Peyer's patch (tissue), 4 donors: ENCODE measurements at regions not wholly inside any gene's neighbourhood (a gene's known extent, or its start where the extent isn't known, plus 50 kb on each side); places are given as distances from the start of the nearest gene placed in this dataset.

Experiments used
- DNase-seq, 3 donors: peaks; one replicate each; pipeline ENCODE4 v3.0.0-alpha.2; 2017 to 2019
- H3K27ac ChIP-seq, 4 donors: fragments of 200-600 bp; sonication (generic); one replicate each; pipeline ENCODE4 v1.5.1; 2016 to 2019
- H3K27me3 ChIP-seq, 2 donors: fragments of 200-600 bp; sonication (generic); one replicate each; pipeline ENCODE4 v1.5.1; 2019
- H3K36me3 ChIP-seq, 3 donors: fragments of 200-600 bp; sonication (generic); one replicate each; pipeline ENCODE4 v1.5.1; 2016 to 2019
- H3K4me1 ChIP-seq, 4 donors: fragments of 200-600 bp; sonication (generic); one replicate each; pipeline ENCODE4 v1.5.1; 2016 to 2019
- H3K4me3 ChIP-seq, 4 donors: fragments of 200-600 bp; sonication (generic); 1 replicate in 3 of 4; 2 replicates in 1 of 4; pipeline ENCODE4 v1.5.1; 2016 to 2019; ENCODE audit warnings: mild to moderate bottlenecking in 1 of 4
- H3K9me3 ChIP-seq, 4 donors: fragments of 200-600 bp; sonication (generic); one replicate each; pipeline ENCODE4 v1.5.1; 2016 to 2019; ENCODE audit warnings: mild to moderate bottlenecking in 1 of 4
- POLR2A ChIP-seq, 2 donors: fragments of 450-650 bp; IDR thresholded peaks; one replicate each; pipeline ENCODE4 v1.5.1; 2017; ENCODE audit warnings: antibody characterized with exemption in 2 of 2, mild to moderate bottlenecking in 2 of 2, moderate library complexity in 2 of 2
- TF ChIP-seq, protein P1 (sequence below), 6 experiments: fragments of 450-650 bp in 4 of 6; fragments of 200-600 bp in 2 of 6; sonication (generic) in 1 of 6; IDR thresholded peaks; one replicate each; pipeline ENCODE4 v1.5.1; 2017 to 2019; ENCODE audit warnings: antibody characterized with exemption in 6 of 6, mild to moderate bottlenecking in 3 of 6, moderate library complexity in 1 of 6

- H3K9me3 ChIP-seq, result no peaks in the 10 kb centered on the region
- no peaks in the 10 kb centered on the region for H3K36me3 ChIP-seq
- H3K27ac ChIP-seq, result no peak overlapping the region
- no peak for DNase-seq
- H3K4me1 ChIP-seq, result no peaks in the 10 kb centered on the region
- TF ChIP-seq, protein P1, sequence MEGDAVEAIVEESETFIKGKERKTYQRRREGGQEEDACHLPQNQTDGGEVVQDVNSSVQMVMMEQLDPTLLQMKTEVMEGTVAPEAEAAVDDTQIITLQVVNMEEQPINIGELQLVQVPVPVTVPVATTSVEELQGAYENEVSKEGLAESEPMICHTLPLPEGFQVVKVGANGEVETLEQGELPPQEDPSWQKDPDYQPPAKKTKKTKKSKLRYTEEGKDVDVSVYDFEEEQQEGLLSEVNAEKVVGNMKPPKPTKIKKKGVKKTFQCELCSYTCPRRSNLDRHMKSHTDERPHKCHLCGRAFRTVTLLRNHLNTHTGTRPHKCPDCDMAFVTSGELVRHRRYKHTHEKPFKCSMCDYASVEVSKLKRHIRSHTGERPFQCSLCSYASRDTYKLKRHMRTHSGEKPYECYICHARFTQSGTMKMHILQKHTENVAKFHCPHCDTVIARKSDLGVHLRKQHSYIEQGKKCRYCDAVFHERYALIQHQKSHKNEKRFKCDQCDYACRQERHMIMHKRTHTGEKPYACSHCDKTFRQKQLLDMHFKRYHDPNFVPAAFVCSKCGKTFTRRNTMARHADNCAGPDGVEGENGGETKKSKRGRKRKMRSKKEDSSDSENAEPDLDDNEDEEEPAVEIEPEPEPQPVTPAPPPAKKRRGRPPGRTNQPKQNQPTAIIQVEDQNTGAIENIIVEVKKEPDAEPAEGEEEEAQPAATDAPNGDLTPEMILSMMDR (IDR thresholded peaks at IDR 0.05), result no peak
- TF ChIP-seq POLR2A (IDR thresholded peaks at IDR 0.05), result no peak
- no peak overlapping the region for H3K4me3 ChIP-seq
- H3K27me3 ChIP-seq, result no peaks in the 10 kb centered on the region
These were observed 1066.5 kb downstream of the SORCS3 start for GRCh38 chr10:105707603-105708002.

DNA sequence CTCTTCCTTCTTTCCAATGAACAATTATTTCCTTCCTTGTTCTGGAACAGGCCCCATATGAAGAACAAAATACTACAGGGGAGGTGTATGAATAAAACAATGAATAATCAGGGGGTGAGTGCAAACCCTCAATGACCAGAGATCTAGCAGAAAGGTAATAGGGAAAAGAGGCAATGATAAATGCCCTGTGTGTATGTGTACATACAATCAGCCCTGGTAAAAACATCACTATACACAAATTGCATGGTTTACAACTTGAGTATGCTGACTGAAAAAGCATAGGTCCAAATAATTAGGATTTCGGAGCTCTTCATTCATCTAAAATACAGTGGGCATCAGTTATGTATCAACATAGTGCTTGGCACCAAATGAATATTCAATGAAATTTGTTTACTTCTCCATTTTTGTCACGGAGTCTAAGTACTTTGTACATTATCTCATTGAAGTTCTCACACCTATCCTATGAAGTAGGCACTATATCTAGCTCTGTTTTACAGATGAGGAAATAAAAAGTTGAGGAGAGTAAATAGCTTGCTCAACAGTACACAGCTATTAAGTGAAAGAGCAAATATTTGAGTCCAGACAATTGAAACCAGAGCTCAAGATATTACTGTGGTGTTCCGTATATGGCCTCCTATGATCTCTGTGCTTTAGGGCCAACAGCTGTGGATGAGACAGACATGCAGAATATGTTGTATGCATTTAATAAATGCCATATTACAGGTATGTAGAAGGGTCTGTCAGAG lies 1065.4 kb downstream of the SORCS3 start:
- H3K4me3 ChIP-seq, result no peak overlapping the region
- H3K9me3 ChIP-seq, result no peaks in the 10 kb centered on the region
- no peaks in the 10 kb centered on the region for H3K27me3 ChIP-seq
- H3K4me1 ChIP-seq, result no peaks in the 10 kb centered on the region
- no peak overlapping the region for H3K27ac ChIP-seq
- no peak for DNase-seq
- TF ChIP-seq POLR2A (IDR thresholded peaks at IDR 0.05), result no peak
- TF ChIP-seq, protein P1 (IDR thresholded peaks at IDR 0.05), result no peak
- H3K36me3 ChIP-seq, result no peaks in the 10 kb centered on the region

GRCh38 chr10:105702211-105702610 lies 1061.1 kb downstream of the SORCS3 start:
- no peak for DNase-seq
- Histone ChIP-seq H3K4me1 (no peaks in the 10 kb centered on the region), H3K9me3 (no peaks in the 10 kb centered on the region), H3K36me3 (no peaks in the 10 kb centered on the region), H3K27ac (no peak overlapping the region), H3K27me3 (no peaks in the 10 kb centered on the region), H3K4me3 (no peak overlapping the region)
- TF ChIP-seq POLR2A (IDR thresholded peaks at IDR 0.05), result no peak
- TF ChIP-seq, protein P1 (IDR thresholded peaks at IDR 0.05), result no peak

- no peaks in the 10 kb centered on the region for H3K36me3 ChIP-seq
- TF ChIP-seq POLR2A (IDR thresholded peaks at IDR 0.05), result no peak
- TF ChIP-seq, protein P1 (IDR thresholded peaks at IDR 0.05), result no peak
- no peaks in the 10 kb centered on the region for H3K9me3 ChIP-seq
- no peak for DNase-seq
- no peaks in the 10 kb centered on the region for H3K27me3 ChIP-seq
- no peaks in the 10 kb centered on the region for H3K4me1 ChIP-seq
- H3K4me3 ChIP-seq, result no peak overlapping the region
- no peak overlapping the region for H3K27ac ChIP-seq
These were observed 1059.1 kb downstream of the SORCS3 start for GRCh38 chr10:105700218-105700617.

DNA sequence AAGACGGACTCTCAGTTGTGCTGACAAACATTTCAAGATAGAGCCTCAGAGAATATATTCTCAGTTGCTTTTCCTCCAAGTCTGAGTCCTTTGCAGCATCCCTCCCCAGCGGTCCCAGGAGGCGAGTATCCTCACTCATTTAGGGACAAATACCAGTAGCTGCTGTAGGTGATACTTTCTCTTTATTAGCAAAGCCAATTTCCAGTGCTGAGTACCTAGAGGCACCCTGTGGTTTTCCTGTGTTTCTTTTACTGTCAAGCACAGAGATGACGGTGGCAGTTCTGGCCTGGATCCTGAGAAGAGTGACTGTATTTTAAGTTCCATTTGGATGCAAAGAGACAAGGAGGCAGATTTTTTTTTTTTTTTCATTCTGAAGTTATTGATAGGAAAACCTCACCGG lies 1058.4 kb downstream of the SORCS3 start:
- no peaks in the 10 kb centered on the region for H3K27me3 ChIP-seq
- TF ChIP-seq POLR2A (IDR thresholded peaks at IDR 0.05), result no peak

DNA sequence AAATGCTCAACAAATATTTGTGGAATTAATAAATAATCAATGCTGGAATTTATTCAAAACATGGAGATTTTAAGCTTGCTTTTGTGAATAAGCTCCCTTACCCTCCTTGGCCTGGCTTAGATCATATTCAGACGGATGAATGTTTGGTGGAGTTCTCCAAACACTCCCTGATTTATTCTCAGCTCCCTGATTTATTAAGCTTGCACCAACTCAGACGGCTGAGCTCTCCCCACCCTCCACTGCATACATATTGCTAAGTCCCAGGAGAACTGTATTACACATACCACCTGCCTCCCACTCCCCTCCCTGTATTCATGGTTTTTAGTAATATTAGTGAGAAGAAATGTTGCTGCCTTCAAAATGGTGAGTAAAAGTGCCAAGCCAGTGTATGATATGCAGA lies 1057.5 kb downstream of the SORCS3 start:
- TF ChIP-seq, protein P1 (IDR thresholded peaks at IDR 0.05), result no peak
- TF ChIP-seq POLR2A (IDR thresholded peaks at IDR 0.05), result no peak
- no peaks in the 10 kb centered on the region for H3K9me3 ChIP-seq
- no peaks in the 10 kb centered on the region for H3K36me3 ChIP-seq
- DNase-seq, result no peak
- H3K4me1 ChIP-seq, result no peaks in the 10 kb centered on the region
- no peaks in the 10 kb centered on the region for H3K27me3 ChIP-seq
- H3K27ac ChIP-seq, result no peak overlapping the region
- H3K4me3 ChIP-seq, result no peak overlapping the region

More for the DNA sequence above, 1058.4 kb downstream of the SORCS3 start:
- Histone ChIP-seq H3K4me3 (no peak overlapping the region), H3K9me3 (no peaks in the 10 kb centered on the region), H3K27ac (no peak overlapping the region), H3K4me1 (no peaks in the 10 kb centered on the region), H3K36me3 (no peaks in the 10 kb centered on the region)
- no peak for DNase-seq
